Stimulated activated CD4-positive, alpha-beta T cell treated with anti-CD3 and anti-CD28 coated beads, Interleukin-12 subunit alpha, Interleukin-12 subunit beta, amount 100 ng/mL, for 48 hours (primary cell): ENCODE measurements at regions not wholly inside any gene's neighbourhood (a gene's known extent, or its start where the extent isn't known, plus 50 kb on each side); places are given as distances from the start of the nearest gene placed in this dataset.
"Not testable (repeated sequence)": the region's sequence is repeated elsewhere in the genome, so short reads cannot be mapped to it uniquely, and the experiment has no call there.

Experiments used
- DNase-seq, 3 donors: peaks; one replicate each; pipeline ENCODE4 v3.0.0-alpha.2; 2020; ENCODE audit warnings: low read depth in 2 of 3, low spot score in 1 of 3

DNA sequence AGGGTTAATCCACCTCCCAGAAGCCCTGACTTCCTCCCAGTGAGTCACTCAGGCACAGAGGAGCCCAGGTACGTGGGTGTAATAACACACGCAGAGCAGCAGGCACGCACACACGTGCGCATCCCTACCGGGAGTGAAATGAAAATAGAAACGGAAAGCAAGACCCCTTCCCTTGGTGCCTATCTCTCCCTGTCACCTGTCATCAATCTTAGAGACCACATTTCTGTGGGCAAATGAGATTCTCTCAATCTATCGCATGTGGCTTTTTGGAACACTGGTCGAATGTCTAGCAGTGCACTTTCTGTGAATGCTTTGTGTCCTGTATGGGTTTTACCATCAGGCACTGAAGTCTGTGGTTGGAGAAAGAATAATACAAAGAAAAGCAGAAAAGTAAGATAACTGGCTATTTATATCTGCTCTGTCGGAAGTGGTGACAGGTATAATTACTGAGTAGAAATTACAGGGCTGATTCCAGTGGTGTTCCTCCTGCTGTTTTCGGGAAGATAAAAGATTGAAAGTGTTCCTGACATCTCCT, 137.7 kb upstream of the GRIA1 start:
- peak; percentile 0 to 13 (median 0) for DNase-seq

GRCh38 chr5:153357493-153358112, 132.9 kb upstream of the GRIA1 start:
- DNase-seq = no peak

DNA sequence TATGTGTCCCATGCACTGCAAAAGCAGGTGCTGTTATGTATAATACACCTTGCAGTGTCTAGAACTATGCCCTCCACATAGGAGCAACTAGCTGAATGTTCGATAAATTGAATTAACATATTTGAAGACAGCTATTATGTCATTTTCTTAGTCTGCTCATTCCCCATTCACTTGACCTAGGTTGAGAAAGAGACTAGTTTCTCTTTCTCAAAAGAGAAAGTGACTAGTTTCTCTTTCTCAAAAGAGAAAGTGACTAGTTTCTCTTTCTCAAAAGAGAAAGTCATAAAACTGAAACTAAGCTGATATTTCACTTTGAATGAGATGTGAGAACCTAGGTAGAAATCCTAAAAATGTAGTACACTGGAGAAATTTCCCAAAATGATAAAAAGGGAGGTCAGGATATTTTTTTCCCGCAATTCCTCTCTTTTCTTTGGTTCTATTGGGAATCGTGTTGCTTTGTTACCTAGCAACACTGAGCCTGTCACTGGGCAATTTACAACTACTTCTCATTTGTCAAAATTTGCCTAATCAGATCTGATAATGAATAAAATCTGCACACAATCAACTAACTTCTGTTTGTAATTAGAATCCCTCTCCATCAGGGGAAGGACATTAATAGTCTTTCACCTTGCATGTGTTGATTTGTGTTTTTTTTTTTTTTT, 132.0 kb upstream of the GRIA1 start:
- no peak for DNase-seq

DNA sequence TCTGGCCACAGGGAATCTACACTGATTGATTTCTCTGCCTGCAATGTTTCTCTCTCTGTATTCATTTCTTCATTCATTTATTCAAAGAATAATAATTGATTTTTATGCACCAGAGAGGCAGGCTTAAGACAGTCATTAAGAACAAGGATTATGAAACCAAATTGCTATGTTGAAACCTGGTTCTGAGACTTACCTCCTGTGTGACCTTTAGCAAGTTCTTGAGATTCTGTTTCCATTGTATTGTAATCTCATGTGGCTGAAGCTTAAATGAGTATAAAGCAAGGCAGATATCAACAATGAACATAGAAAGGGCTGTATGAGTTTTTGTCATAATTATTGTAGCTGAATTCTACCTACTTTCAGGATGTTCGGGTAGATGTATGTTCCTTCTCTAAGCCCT, 129.6 kb upstream of the GRIA1 start:
- no peak for DNase-seq

DNA sequence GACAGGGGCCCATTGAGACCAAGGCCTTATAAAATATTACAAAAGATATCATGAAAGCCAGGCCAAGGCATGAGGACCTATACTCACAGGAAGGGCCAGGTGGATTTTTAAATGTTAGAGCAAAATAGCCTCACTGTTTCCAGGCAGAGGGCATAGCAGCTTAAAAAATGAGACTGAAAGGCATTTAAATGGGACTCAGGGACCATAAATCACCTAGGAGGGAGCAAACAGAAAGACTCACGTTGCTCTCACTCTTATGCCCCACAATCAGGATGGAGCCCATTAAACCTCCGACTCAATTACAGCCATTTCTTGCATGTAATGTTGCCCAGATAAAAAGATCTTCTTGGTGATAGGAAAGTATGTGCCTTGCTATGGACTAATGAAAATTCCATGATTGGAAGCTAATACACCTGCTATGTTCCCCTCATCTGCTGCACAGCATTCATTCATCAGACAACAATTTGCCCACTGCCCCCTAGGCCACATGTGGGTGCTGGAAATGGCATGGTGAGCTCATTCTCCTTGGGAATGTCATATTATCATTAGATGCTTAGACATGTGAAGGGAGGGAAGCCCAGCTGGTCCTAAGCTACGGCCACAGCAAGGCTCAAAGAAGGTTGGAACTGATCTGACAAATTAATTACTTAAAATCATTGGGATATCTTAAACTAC, 128.6 kb upstream of the GRIA1 start:
- DNase-seq = no peak

GRCh38 chr5:153365547-153365946, 124.9 kb upstream of the GRIA1 start:
- DNase-seq = no peak

DNA sequence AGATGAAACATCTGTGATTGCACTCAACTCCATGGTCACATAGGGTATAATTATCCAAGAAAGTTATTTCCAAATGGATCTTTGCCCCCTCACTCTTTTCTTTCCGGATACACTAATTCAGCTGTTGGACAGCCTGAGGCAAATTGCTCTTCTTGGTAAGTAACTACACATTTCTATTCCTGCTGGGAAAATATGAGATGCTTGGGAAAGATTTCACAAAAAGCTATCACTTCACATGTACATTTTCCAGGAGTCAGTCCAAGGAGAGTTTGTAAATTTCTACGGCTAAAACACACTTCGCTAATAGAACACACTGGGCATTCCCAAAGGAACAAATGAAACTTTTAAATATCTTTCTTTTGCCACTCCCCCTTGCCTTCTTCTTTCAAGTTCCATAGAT, 123.0 kb upstream of the GRIA1 start:
- DNase-seq = no peak

- DNase-seq = no peak
Measured at GRCh38 chr5:153372425-153373129, 117.9 kb upstream of the GRIA1 start.

- no peak for DNase-seq
Measured at GRCh38 chr5:153373130-153373498, 117.4 kb upstream of the GRIA1 start.

DNA sequence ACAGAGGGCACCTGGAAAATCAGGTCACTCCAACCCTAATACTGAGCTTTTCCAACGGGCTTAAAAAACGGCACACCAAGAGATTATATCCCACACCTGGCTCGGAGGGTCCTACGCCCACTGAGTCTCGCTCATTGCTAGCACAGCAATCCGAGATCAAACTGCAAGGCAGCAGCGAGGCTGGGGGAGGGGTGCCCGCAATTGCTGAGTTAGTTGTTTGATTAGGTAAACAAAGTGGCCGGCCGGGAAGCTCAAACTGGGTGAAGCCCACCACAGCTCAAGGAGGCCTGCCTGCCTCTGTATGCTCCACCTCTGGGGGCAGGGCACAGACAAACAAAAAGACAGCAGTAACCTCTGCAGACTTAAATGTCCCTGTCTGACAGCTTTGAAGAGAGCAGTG, 108.8 kb upstream of the GRIA1 start:
- not testable (repeated sequence) for DNase-seq

DNA sequence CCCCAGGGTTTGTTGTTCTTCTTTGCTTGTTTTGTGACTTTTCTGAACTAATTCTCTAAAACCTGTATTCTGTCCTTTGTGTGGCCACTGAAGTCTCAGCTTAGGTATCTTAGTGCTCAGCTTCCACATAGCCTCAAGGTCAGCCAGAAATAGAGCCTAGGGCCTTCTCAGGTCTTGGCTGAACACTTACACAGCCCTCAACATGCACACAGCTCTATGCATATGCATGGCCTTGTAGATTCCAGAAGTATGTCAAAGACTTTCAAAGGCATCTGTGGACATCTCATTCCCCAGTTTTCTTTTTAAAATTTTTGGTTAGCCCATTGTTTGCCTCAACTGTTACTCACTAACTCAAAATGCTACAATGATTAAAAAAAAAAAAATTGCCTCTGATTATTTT, 99.9 kb upstream of the GRIA1 start:
- no peak for DNase-seq

GRCh38 chr5:153399595-153399994, 90.9 kb upstream of the GRIA1 start:
- no peak for DNase-seq

DNA sequence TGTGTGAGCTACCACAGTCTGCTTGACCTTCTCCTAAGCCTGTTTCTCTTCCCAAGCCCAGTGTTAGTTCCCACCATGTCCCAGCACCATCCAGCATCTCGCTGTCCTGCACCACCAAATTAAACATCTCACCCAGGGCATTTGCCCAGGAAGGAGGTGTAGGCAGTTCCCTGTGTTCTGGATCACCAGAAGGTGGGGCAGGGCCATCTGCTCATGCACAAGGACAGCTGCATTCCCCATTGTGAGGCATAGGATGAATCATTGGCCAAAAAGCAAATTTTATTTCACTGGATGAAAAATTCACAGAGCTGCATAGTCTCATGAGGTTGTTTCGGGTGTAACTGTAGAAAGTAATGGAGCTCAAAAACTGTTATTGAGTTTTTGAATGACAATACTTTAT, 89.5 kb upstream of the GRIA1 start:
- no peak for DNase-seq

DNA sequence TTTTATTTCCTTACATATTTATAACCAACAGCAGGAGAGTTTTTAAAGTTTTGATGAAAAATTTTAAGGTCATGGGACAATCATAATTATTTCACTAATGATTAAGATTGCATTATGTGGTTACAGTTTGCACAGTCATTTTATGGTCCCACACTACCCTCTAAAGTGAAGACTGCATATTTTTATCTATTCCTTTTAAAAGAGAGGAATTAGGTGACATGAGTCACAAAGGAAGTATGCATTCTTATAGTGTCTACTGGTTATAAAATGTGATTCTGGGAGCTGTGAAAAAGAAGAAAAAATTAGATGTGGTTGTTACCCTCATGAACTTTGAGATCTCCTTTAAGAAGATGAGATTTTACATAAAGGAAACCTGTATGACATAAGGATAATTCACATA, 87.9 kb upstream of the GRIA1 start:
- no peak for DNase-seq

DNA sequence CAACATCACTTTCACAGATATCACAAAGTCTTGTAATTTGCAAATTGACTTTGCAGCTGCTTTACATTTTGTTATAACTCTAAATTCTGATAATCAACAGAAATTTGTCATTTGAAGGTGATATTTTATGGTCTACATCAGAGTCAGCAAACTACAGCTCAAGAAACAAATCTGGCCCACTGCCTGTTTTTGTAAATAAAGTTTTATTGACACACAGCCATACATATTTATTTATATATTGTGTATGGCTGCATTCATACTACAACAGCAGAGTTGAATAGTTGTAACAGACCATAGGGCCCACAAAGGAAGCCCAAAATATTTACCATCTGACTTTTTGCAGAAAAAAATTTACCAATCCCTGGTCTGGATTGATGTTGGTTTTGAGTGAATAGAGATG, 87.0 kb upstream of the GRIA1 start:
- no peak for DNase-seq

DNA sequence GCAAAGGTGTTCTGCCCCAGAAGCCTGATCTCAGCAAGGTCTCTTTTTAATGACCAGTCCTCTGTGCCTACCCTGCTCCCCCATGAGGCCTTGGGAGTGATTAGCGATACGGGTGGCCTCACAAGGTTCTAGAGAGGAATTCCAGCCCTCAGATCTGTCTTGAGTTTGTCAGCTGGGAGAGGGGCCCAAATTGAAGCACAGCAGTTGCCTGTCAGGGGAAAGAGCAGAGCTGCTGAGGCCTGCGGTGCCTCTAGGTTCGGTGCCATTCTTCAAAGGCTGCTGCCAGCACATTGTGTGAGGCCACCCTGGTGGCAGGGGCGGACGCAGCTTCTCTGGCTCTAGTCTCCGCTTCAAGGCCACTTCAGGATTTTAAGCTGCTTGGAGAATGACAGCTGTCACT, 85.7 kb upstream of the GRIA1 start:
- DNase-seq = no peak

- no peak for DNase-seq
Measured at GRCh38 chr5:153421676-153422075, 68.8 kb upstream of the GRIA1 start.

GRCh38 chr5:153425914-153426313, 64.6 kb upstream of the GRIA1 start:
- no peak for DNase-seq

DNA sequence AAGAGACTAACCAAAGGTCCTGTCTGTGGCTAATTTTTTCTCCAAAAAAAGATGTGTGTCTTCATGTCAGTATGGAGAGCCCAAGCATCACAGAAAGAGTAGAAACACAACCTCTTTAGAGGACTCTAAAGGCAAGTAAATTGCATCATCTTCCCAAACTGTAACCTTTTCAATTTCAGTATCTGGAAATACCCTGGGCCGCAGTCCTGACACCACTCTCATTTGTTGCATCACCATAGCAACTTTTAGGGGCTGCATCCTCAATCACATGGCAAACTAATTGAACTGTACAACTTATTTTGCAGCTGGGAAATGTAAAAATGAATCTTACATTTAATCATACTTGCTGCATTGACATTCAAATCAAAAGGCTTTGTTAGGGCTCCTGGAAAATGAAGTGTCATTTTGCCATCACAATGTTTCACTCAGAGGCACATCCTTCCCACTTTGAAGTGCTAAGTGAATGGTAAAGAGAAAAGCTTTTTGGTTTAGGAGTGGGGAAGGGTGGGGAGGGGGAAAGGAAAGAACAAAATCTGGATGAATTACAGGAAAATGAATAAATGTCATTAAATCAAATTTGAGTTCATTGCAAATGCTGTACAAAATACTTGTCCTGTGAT, 60.6 kb upstream of the GRIA1 start:
- no peak for DNase-seq

DNA sequence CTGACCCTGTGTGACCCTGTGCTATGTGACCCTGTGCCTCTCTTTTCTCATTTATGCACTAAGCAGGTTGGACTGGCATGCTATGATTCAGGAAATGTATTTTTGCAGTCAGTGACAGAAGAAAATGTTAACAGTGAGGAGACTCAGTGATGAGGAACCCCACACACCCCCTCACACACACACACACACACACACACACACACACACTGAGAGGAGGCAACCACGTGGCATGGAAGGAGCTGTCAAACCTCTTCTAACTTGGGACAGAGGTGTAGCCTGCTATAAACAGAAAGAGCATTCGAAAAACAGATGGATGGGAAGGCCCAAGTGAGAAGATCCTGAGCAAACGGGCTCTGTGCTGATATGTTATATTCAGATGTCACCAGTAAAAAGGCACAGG, 57.9 kb upstream of the GRIA1 start:
- DNase-seq = no peak

GRCh38 chr5:153437251-153437650, 53.2 kb upstream of the GRIA1 start:
- DNase-seq = no peak
